H1 (cell line): ENCODE measurements at regions not wholly inside any gene's neighbourhood (a gene's known extent, or its start where the extent isn't known, plus 50 kb on each side); places are given as distances from the start of the nearest gene placed in this dataset.

ENCODE experiments used
- CTCF ChIA-PET: fragments of 300-600 bp; sonication (Branson Sonifier 250); formaldehyde crosslinking; loops from one replicate; lab custom pipeline; 2021; ENCODE audit not compliant: partially characterized antibody; lab: Charles Lee
- POLR2A ChIA-PET: fragments of 300-600 bp; sonication (Branson Sonifier 250); formaldehyde crosslinking; loops from one replicate; lab custom pipeline; 2021; ENCODE audit warnings: inconsistent platforms; ENCODE audit not compliant: partially characterized antibody; lab: Charles Lee
- DNase-seq, 2 experiments: peaks; one replicate each; pipeline versions ENCODE4 v3.0.0 to v3.0.0-alpha.2; 2010 to 2022; ENCODE audit warnings: low spot score in 2 of 2, low read depth in 1 of 2, mixed read lengths in 1 of 2
- FAIRE-seq: peaks from 2 replicates; lab custom pipeline; 2011; peaks lifted over from hg19 to GRCh38; lab: Jason Lieb, UNC
- H2AFZ ChIP-seq: 2 replicates; pipeline ENCODE4 v1.8.1; 2012; ENCODE audit warnings: low read length, inconsistent platforms
- H2AK5ac ChIP-seq: 2 replicates; pipeline ENCODE4 v1.6.1; 2013; ENCODE audit warnings: low read depth, low read length
- H2BK120ac ChIP-seq: replicated peaks from 2 replicates; pipeline ENCODE3; 2013; ENCODE audit warnings: low read depth, low read length, inconsistent platforms
- H2BK12ac ChIP-seq: 2 replicates; pipeline ENCODE4 v1.6.1; 2013; ENCODE audit warnings: low read depth, low read length
- H2BK15ac ChIP-seq: 2 replicates; pipeline ENCODE4 v1.6.1; 2013; ENCODE audit warnings: low read length
- H2BK20ac ChIP-seq: 2 replicates; pipeline ENCODE4 v1.6.1; 2013; ENCODE audit warnings: low read length
- H2BK5ac ChIP-seq: 2 replicates; pipeline ENCODE4 v1.6.1; 2013; ENCODE audit warnings: low read depth, low read length
- H3K14ac ChIP-seq: 2 replicates; pipeline ENCODE4 v1.6.1; 2013; ENCODE audit warnings: inconsistent platforms; ENCODE audit not compliant: insufficient read length
- H3K18ac ChIP-seq: 2 replicates; pipeline ENCODE4 v1.6.1; 2013; ENCODE audit warnings: low read length; ENCODE audit errors: extremely low read depth
- H3K23ac ChIP-seq: 2 replicates; pipeline ENCODE4 v1.6.1; 2013; ENCODE audit warnings: inconsistent platforms; ENCODE audit not compliant: insufficient read length
- H3K23me2 ChIP-seq: 2 replicates; pipeline ENCODE4 v1.6.1; 2013; ENCODE audit warnings: low read depth, low read length
- H3K27ac ChIP-seq: 2 replicates; pipeline ENCODE4 v1.6.1; 2011; ENCODE audit warnings: low read depth, low read length, inconsistent platforms
- H3K27me3 ChIP-seq, 4 experiments: replicated peaks in 1 of 4; 1 replicate in 1 of 4; 2 replicates in 3 of 4; pipeline versions ENCODE4 v1.6.1 to v1.8.1; 2011 to 2013; ENCODE audit warnings: low read length in 3 of 4, mild to moderate bottlenecking in 3 of 4, inconsistent platforms in 2 of 4, mixed read lengths in 2 of 4, moderate library complexity in 1 of 4; ENCODE audit not compliant: control insufficient read depth in 3 of 4, insufficient read depth in 3 of 4; ENCODE audit errors: extremely low read depth in 1 of 4
- H3K36me3 ChIP-seq, 4 experiments: 2 replicates each; pipeline versions ENCODE4 v1.6.1 to v1.8.1; 2011 to 2013; ENCODE audit warnings: mild to moderate bottlenecking in 4 of 4, low read length in 3 of 4, moderate library complexity in 2 of 4, control low read depth in 1 of 4, inconsistent platforms in 1 of 4; ENCODE audit not compliant: insufficient read depth in 4 of 4, control insufficient read depth in 2 of 4
- H3K4ac ChIP-seq: replicated peaks from 2 replicates; pipeline ENCODE3; 2013; ENCODE audit warnings: low read length, low read depth, mixed read lengths, inconsistent platforms; ENCODE audit not compliant: insufficient read length
- H3K4me1 ChIP-seq, 4 experiments: replicated peaks in 1 of 4; 1 replicate in 1 of 4; 2 replicates in 3 of 4; pipeline versions ENCODE4 v1.6.1 to v1.8.1; 2011 to 2013; ENCODE audit warnings: low read length in 3 of 4, inconsistent platforms in 2 of 4, mixed read lengths in 1 of 4; ENCODE audit not compliant: insufficient read depth in 4 of 4, control insufficient read depth in 3 of 4
- H3K4me2 ChIP-seq, 2 experiments: 2 replicates each; pipeline versions ENCODE4 v1.6.1 to v1.8.1; 2011 to 2013; ENCODE audit warnings: low read depth in 2 of 2, low read length in 2 of 2, control low read depth in 1 of 2, inconsistent platforms in 1 of 2, mild to moderate bottlenecking in 1 of 2; ENCODE audit not compliant: insufficient read depth in 1 of 2
- H3K4me3 ChIP-seq, 4 experiments: fragments of 200-600, 300-600 bp in 1 of 4; sonication (generic), shearing (Covaris generic), sonication (Bioruptor Twin) in 1 of 4; 2 replicates each; pipeline versions ENCODE4 v1.5.1 to v1.8.1; 2011 to 2016; ENCODE audit warnings: low read length in 4 of 4, low read depth in 3 of 4, control low read depth in 2 of 4, inconsistent platforms in 2 of 4, mild to moderate bottlenecking in 2 of 4, mixed read lengths in 1 of 4, moderate library complexity in 1 of 4; ENCODE audit not compliant: insufficient read depth in 2 of 4; ENCODE audit errors: extremely low read depth in 1 of 4
- H3K56ac ChIP-seq: replicated peaks from 2 replicates; pipeline ENCODE3; 2013; ENCODE audit warnings: low read depth, mild to moderate bottlenecking, mixed read lengths, low read length, inconsistent platforms; ENCODE audit not compliant: insufficient read length
- H3K79me1 ChIP-seq: 2 replicates; pipeline ENCODE4 v1.6.1; 2013; ENCODE audit warnings: low read depth, low read length, control low read depth
- H3K79me2 ChIP-seq, 2 experiments: 2 replicates each; pipeline versions ENCODE4 v1.6.1 to v1.8.1; 2012 to 2013; ENCODE audit warnings: low read length in 2 of 2, mild to moderate bottlenecking in 2 of 2, inconsistent platforms in 1 of 2; ENCODE audit not compliant: insufficient read depth in 2 of 2, control insufficient read depth in 1 of 2
- H3K9ac ChIP-seq, 4 experiments: replicated peaks in 1 of 4; 1 replicate in 1 of 4; 2 replicates in 3 of 4; pipeline versions ENCODE4 v1.6.1 to v1.8.1; 2011 to 2013; ENCODE audit warnings: low read depth in 3 of 4, low read length in 3 of 4, control low read depth in 2 of 4, mild to moderate bottlenecking in 2 of 4, moderate library complexity in 2 of 4, inconsistent platforms in 1 of 4; ENCODE audit errors: extremely low read depth in 1 of 4
- H3K9me3 ChIP-seq, 2 experiments: 2 replicates each; pipeline versions ENCODE4 v1.6.1 to v1.8.1; 2012 to 2013; ENCODE audit warnings: mild to moderate bottlenecking in 2 of 2, moderate library complexity in 2 of 2, control low read depth in 1 of 2, inconsistent platforms in 1 of 2, low read depth in 1 of 2, low read length in 1 of 2, mixed read lengths in 1 of 2; ENCODE audit not compliant: insufficient read depth in 2 of 2
- H4K20me1 ChIP-seq, 2 experiments: replicated peaks in 1 of 2; 2 replicates each; pipeline versions ENCODE3 to v1.8.1; 2011 to 2013; ENCODE audit warnings: inconsistent platforms in 2 of 2, low read length in 2 of 2, mild to moderate bottlenecking in 1 of 2; ENCODE audit not compliant: insufficient read depth in 2 of 2, control insufficient read depth in 1 of 2
- H4K5ac ChIP-seq: 2 replicates; pipeline ENCODE4 v1.6.1; 2013; ENCODE audit warnings: low read length, low read depth, mixed read lengths, inconsistent platforms; ENCODE audit not compliant: insufficient read length
- H4K8ac ChIP-seq: 2 replicates; pipeline ENCODE4 v1.8.0; 2013; ENCODE audit warnings: mild to moderate bottlenecking, moderate library complexity, low read length, inconsistent platforms; ENCODE audit not compliant: insufficient read depth; ENCODE audit errors: extremely low read depth
- H4K91ac ChIP-seq: replicated peaks from 2 replicates; pipeline ENCODE3; 2013; ENCODE audit warnings: low read length, mixed read lengths, inconsistent platforms; ENCODE audit not compliant: insufficient read length
- EZH2 ChIP-seq: fragments of 200-600 bp; sonication (generic); IDR thresholded peaks from 2 replicates; pipeline ENCODE4 v1.7.1; 2012; ENCODE audit warnings: low read depth, mild to moderate bottlenecking, moderate library complexity, low read length, inconsistent platforms; ENCODE audit not compliant: severe bottlenecking
- GABPA ChIP-seq: IDR thresholded peaks from 2 replicates; pipeline ENCODE4 v1.6.1; 2011; ENCODE audit warnings: mild to moderate bottlenecking, low read length, moderate library complexity, borderline replicate concordance; ENCODE audit not compliant: insufficient read depth
- KDM5A ChIP-seq: fragments of 200-600 bp; IDR thresholded peaks from 2 replicates; pipeline ENCODE4 v1.7.1; 2012; ENCODE audit warnings: mild to moderate bottlenecking, low read length, inconsistent platforms, mixed read lengths
- SAP30 ChIP-seq: fragments of 300-600 bp; sonication (generic); IDR thresholded peaks from 2 replicates; pipeline ENCODE4 v1.7.1; 2012; ENCODE audit warnings: low read length, moderate library complexity, mild to moderate bottlenecking, inconsistent platforms; ENCODE audit not compliant: insufficient read depth, insufficient replicate concordance
- TAF1 ChIP-seq: IDR thresholded peaks from 2 replicates; pipeline ENCODE4 v1.6.1; 2011; ENCODE audit warnings: mild to moderate bottlenecking, low read depth, low read length
- TBP ChIP-seq: IDR thresholded peaks from 2 replicates; pipeline ENCODE4 v1.6.1; 2011; ENCODE audit warnings: low read depth, low read length, improper control_type of control experiment
- ZNF274 ChIP-seq: IDR thresholded peaks from 2 replicates; pipeline ENCODE4 v1.7.0; 2012; ENCODE audit warnings: low read length, borderline replicate concordance; ENCODE audit errors: extremely low read depth
- WGBS, 2 experiments: shearing (Covaris generic) in 1 of 2; methylation state at CpG; one replicate each; pipeline versions ENCODE4 v1.1.6 to v1.1.7; 2013 to 2015; ENCODE audit warnings: low lambda C conversion rate in 2 of 2, mixed read lengths in 2 of 2, inconsistent platforms in 1 of 2, low coverage in 1 of 2, missing lambda C conversion rate in 1 of 2; ENCODE audit not compliant: insufficient replicate concordance in 2 of 2, insufficient coverage in 1 of 2, insufficient read length in 1 of 2; ENCODE audit errors: extremely low coverage in 1 of 2, missing lambda C conversion rate in 1 of 2; 5-methylcytosine and 5-hydroxymethylcytosine counted together

DNA sequence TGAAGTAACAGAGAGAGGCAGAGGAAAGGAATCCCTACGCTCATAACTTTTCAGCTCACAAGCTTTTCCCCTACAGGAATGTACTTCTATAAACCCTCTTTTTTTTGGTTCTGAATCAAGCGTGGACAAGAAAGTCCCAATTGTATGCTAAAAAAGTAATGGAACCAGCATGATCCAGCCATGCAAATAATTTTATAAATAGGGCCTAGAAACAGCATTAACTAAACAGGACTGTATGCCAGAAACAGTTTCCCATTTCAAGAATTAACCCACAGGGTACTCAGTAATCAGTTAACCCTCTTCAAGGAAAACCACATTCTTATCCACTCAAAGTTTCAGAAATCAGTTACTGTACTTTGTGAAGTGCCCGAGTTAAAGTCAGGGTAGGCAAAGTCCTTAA lies 87.0 kb upstream of the HMGCLL1 start:
- CTCF ChIA-PET = interaction anchor here (0.6 to 0.8 kb wide), 3 partner anchors 217 to 379 kb away, joined by 3 to 4 read pairs (median 3); no protein-coding TSS in a partner anchor

More for the DNA sequence above, 87.0 kb upstream of the HMGCLL1 start:
- Histone ChIP-seq H3K4me3 (no peak overlapping the region), H3K27ac (no peak overlapping the region), H2BK20ac (no peak overlapping the region), H4K8ac (no peak overlapping the region), H3K4me2 (no peak overlapping the region), H2BK12ac (no peak overlapping the region), H3K9ac (no peak overlapping the region), H3K27me3 (no peaks in the 10 kb centered on the region), H3K4ac (no peak overlapping the region), H3K23me2 (no peaks in the 10 kb centered on the region), H2AK5ac (no peak overlapping the region), H3K56ac (no peak overlapping the region), H3K18ac (no peak overlapping the region), H4K20me1 (no peaks in the 10 kb centered on the region), H3K79me1 (no peaks in the 10 kb centered on the region), H4K5ac (no peak overlapping the region), H3K9me3 (peaks cover 0 to 9% of the 10 kb centered on the region in 2 experiments; a peak in 3 of 4 replicates), H4K91ac (no peak overlapping the region), H3K4me1 (no peaks in the 10 kb centered on the region), H2AFZ (no peak overlapping the region), H3K36me3 (no peaks in the 10 kb centered on the region), H3K79me2 (no peaks in the 10 kb centered on the region), H2BK15ac (no peak overlapping the region), H3K14ac (no peak overlapping the region), H3K23ac (no peak overlapping the region), H2BK120ac (no peak overlapping the region), H2BK5ac (no peak overlapping the region)
- DNase-seq (no peak), FAIRE-seq (no peak)
- TF ChIP-seq SAP30 = no peak
- no peak for TF ChIP-seq KDM5A
- no peak for TF ChIP-seq TAF1
- TF ChIP-seq GABPA = no peak
- no peak for TF ChIP-seq ZNF274
- TF ChIP-seq TBP = no peak
- TF ChIP-seq EZH2 = no peak
- POLR2A ChIA-PET = interaction anchor here (0.6 kb wide), 1 partner anchor 1384 kb away, joined by 5 read pairs; no protein-coding TSS in a partner anchor
- 95% methylated on average over 3 of the region's 3 CpGs; no CpG with 5 or more reads in 1 of the 2 experiments for WGBS, 2 experiments
